Activated B cell treated with CpG ODN at 0.5 μM for 24 hours (primary cell): ENCODE measurements at regions not wholly inside any gene's neighbourhood (a gene's known extent, or its start where the extent isn't known, plus 50 kb on each side); places are given as distances from the start of the nearest gene placed in this dataset.

Source experiments
- ATAC-seq: fragments of 200-7000 bp; cut with Tn5 transposase; one replicate; pipeline ENCODE4 v1.10.0; 2021; ENCODE audit warnings: low read depth, mild to moderate bottlenecking, moderate library complexity
- CTCF ChIA-PET: fragments of 350-600 bp; sonication (Branson Sonifier 250); formaldehyde crosslinking; loops from one replicate; lab custom pipeline; 2021; ENCODE audit warnings: antibody characterized with exemption; lab: Charles Lee
- POLR2A ChIA-PET: fragments of 350-600 bp; sonication (Branson Sonifier 250); formaldehyde crosslinking; loops from one replicate; lab custom pipeline; 2021; ENCODE audit warnings: antibody characterized with exemption; lab: Charles Lee
- DNase-seq: peaks from one replicate; pipeline ENCODE4 v3.0.0; 2022
- H3K27ac Mint-ChIP-seq: one replicate; pipeline ENCODE4 v1.8.0; 2020; ENCODE audit warnings: mixed read lengths
- H3K27me3 Mint-ChIP-seq: one replicate; pipeline ENCODE4 v1.8.0; 2021; ENCODE audit warnings: mixed read lengths
- H3K36me3 Mint-ChIP-seq: one replicate; pipeline ENCODE4 v1.8.0; 2021; ENCODE audit warnings: low read depth, mixed read lengths
- H3K4me1 Mint-ChIP-seq: one replicate; pipeline ENCODE4 v1.8.0; 2021; ENCODE audit warnings: mixed read lengths
- H3K4me3 Mint-ChIP-seq: one replicate; pipeline ENCODE4 v1.8.0; 2020; ENCODE audit warnings: mild to moderate bottlenecking, mixed read lengths
- H3K9me3 Mint-ChIP-seq: one replicate; pipeline ENCODE4 v1.8.0; 2020; ENCODE audit warnings: mixed read lengths
- CTCF ChIP-seq: fragments of 200-600 bp; IDR thresholded peaks from one replicate; pipeline ENCODE4 v1.8.0; 2022; ENCODE audit warnings: antibody characterized with exemption, mild to moderate bottlenecking
- intact Hi-C: fragments of 100-400 bp; cut with micrococcal nuclease; formaldehyde crosslinking; loops from one replicate; pipeline ENCODE4 v1.15.1; 2024

GRCh38 chr12:61999311-61999710 lies 260.9 kb upstream of the USP15 start:
- Mint-ChIP-seq H3K9me3 (no peaks in the 10 kb centered on the region), H3K4me3 (no peak overlapping the region), H3K4me1 (no peaks in the 10 kb centered on the region), H3K27ac (no peak overlapping the region), H3K36me3 (no peaks in the 10 kb centered on the region), H3K27me3 (no peaks in the 10 kb centered on the region)
- POLR2A ChIA-PET, result no interaction called here
- no peak for ATAC-seq
- TF ChIP-seq CTCF, result no peak
- CTCF ChIA-PET, result no interaction called here
- no peak for DNase-seq
- intact Hi-C loops, result no loop called here

- intact Hi-C loops, result no loop called here
- no peak for TF ChIP-seq CTCF
Observed at GRCh38 chr12:62001424-62001823, 258.8 kb upstream of the USP15 start.

DNA sequence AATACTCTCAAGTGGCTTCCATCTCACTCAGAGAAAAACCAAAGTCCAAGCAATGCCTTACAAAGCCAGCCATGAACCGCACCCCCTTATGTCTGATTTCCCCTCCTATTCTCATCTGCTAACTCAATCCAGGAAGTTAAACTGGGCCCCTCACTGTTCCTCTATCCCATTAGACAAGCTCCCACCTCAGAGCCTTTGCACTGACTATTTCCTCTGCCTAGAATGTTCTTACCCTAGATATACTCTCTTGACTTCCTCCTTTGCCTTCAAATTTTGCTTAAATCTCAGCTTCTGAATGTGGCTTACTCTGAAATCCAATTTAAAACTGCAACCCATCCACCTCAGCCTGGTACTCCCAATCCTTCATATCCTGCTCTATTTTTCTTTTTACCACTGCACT lies 257.0 kb upstream of the USP15 start:
- Mint-ChIP-seq H3K4me3 (no peak overlapping the region), H3K36me3 (no peaks in the 10 kb centered on the region), H3K27me3 (no peaks in the 10 kb centered on the region), H3K4me1 (no peaks in the 10 kb centered on the region), H3K27ac (no peak overlapping the region), H3K9me3 (no peaks in the 10 kb centered on the region)
- no peak for DNase-seq
- intact Hi-C loops, result no loop called here
- ChIA-PET CTCF (no interaction called here), POLR2A (no interaction called here)
- ATAC-seq, result no peak
- no peak for TF ChIP-seq CTCF

More at GRCh38 chr12:62001424-62001823, 258.8 kb upstream of the USP15 start:
- no peaks in the 10 kb centered on the region for H3K4me1 Mint-ChIP-seq
- no peak overlapping the region for H3K4me3 Mint-ChIP-seq
- H3K36me3 Mint-ChIP-seq, result no peaks in the 10 kb centered on the region
- DNase-seq (no peak), ATAC-seq (no peak)
- ChIA-PET POLR2A (no interaction called here), CTCF (no interaction called here)
- no peaks in the 10 kb centered on the region for H3K27me3 Mint-ChIP-seq
- no peak overlapping the region for H3K27ac Mint-ChIP-seq
- no peaks in the 10 kb centered on the region for H3K9me3 Mint-ChIP-seq

DNA sequence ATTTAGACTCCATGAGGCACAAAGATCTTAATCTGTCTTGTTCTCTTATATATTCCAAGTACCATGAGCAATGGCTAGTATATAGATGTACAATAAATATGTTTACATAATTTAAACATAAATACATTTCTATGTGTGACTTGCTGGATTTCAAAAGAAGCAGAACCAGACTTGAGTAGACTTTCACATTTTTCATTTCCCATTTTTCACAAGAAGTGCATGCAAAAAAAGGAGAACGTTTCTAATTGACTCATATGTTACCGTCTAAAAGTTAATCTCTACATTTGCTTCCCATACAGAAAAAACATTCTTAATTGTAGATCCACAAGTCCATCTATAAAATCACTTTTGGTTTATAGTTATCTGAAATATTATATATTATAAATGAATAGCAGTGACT lies 256.5 kb upstream of the USP15 start:
- ATAC-seq (no peak), DNase-seq (no peak)
- Mint-ChIP-seq H3K4me3 (no peak overlapping the region), H3K4me1 (no peaks in the 10 kb centered on the region), H3K36me3 (no peaks in the 10 kb centered on the region), H3K27ac (no peak overlapping the region), H3K27me3 (no peaks in the 10 kb centered on the region), H3K9me3 (no peaks in the 10 kb centered on the region)
- ChIA-PET CTCF (no interaction called here), POLR2A (no interaction called here)
- TF ChIP-seq CTCF, result no peak
- intact Hi-C loops, result no loop called here

DNA sequence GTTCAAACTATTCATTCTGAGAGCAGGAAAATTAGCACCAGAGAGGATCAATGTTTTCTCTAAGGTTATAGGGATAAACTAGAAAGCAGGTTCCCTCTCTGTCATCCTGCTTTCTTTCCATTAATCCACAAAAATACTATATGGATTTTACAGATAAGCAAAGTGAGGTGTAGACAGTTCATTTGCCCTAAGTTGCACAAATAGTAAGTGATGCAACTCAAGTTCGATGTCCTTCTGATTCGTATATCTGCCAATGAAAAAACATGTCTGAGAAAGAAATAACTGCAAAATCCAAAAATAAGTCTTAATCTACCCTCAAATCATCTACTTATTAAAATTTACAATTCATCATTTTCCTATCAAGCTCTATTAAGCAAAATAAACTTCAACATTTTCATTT lies 254.6 kb upstream of the USP15 start:
- H3K36me3 Mint-ChIP-seq, result no peaks in the 10 kb centered on the region
- intact Hi-C loops, result loop anchor here (2.0 kb wide), 1 partner anchor 187 kb away; a partner anchor contains a TSS
- TF ChIP-seq CTCF, result no peak
- H3K27ac Mint-ChIP-seq, result no peak overlapping the region
- DNase-seq (no peak), ATAC-seq (no peak)
- POLR2A ChIA-PET, result no interaction called here
- H3K4me3 Mint-ChIP-seq, result no peak overlapping the region
- no peaks in the 10 kb centered on the region for H3K4me1 Mint-ChIP-seq
- H3K9me3 Mint-ChIP-seq, result no peaks in the 10 kb centered on the region
- CTCF ChIA-PET, result no interaction called here
- H3K27me3 Mint-ChIP-seq, result no peaks in the 10 kb centered on the region
